ENCODE measurements at regions not wholly inside any gene's neighbourhood (a gene's known extent, or its start where the extent isn't known, plus 50 kb on each side); places are given as distances from the start of the nearest gene placed in this dataset.
A peak's percentile ranks its signal among the peaks of the same experiment; 100 is the strongest.

- TF ChIP-seq BHLHE40 (IDR thresholded peaks at IDR 0.05; ENCODE audit: borderline replicate concordance in 1 of 2, low read depth in 2 of 2, low read length in 1 of 2) (peak; percentile 61 to 64), RAD21 (IDR thresholded peaks at IDR 0.05; ENCODE audit: insufficient read depth, low read depth, low read length) (0 out of 2 replicates have a peak, but pooled peaks have one; percentile 15), IKZF2 (IDR thresholded peaks at IDR 0.05) (peak; percentile 80), YY1 (IDR thresholded peaks at IDR 0.05; ENCODE audit: low read depth, low read length) (no peak), CHD2 (IDR thresholded peaks at IDR 0.05; ENCODE audit: borderline replicate concordance, low read depth, low read length) (peak; percentile 43; the same call in 1 of the 2 replicates), KAT2A (conservative IDR thresholded peaks at IDR 0.05; ENCODE audit: control insufficient read depth, low read depth, low read length) (no peak), PML (IDR thresholded peaks at IDR 0.05; ENCODE audit: low read length) (peak; percentile 27; the same call in 1 of the 2 replicates), NFYA (IDR thresholded peaks at IDR 0.05; ENCODE audit: borderline replicate concordance, low read depth, low read length) (no peak), SP1 (IDR thresholded peaks at IDR 0.05; ENCODE audit: low read depth, low read length) (no peak), POLR2AphosphoS2 (IDR thresholded peaks at IDR 0.05; ENCODE audit: low read depth, low read length) (no peak), RELB (IDR thresholded peaks at IDR 0.05; ENCODE audit: low read depth) (peak; percentile 37; the same call in 1 of the 2 replicates), BCL11A (IDR thresholded peaks at IDR 0.05; ENCODE audit: low read depth, low read length) (peak; percentile 74), KDM1A (IDR thresholded peaks at IDR 0.05; ENCODE audit: borderline replicate concordance) (no peak), NFIC (IDR thresholded peaks at IDR 0.05; ENCODE audit: low read depth, low read length) (peak; percentile 87), SREBF1 (IDR thresholded peaks at IDR 0.05; ENCODE audit: low read length) (no peak), ATF3 (IDR thresholded peaks at IDR 0.05; ENCODE audit: borderline replicate concordance, extremely low read depth, low read depth, low read length) (no peak), TCF3 (IDR thresholded peaks at IDR 0.05; ENCODE audit: borderline replicate concordance, insufficient read depth, low read depth, low read length) (no peak), NKRF (conservative IDR thresholded peaks at IDR 0.05) (no peak), NFXL1 (IDR thresholded peaks at IDR 0.05; ENCODE audit: borderline replicate concordance) (no peak), MEF2B (IDR thresholded peaks at IDR 0.05; ENCODE audit: partially characterized antibody, poor library complexity, severe bottlenecking) (peak; percentile 85), CREM (IDR thresholded peaks at IDR 0.05; ENCODE audit: low read depth) (peak; percentile 43; the same call in 1 of the 2 replicates), NR2F1 (conservative IDR thresholded peaks at IDR 0.05) (0 out of 2 replicates have a peak, but pooled peaks have one; percentile 47), POU2F2 (IDR thresholded peaks at IDR 0.05; ENCODE audit: borderline replicate concordance, low read depth, low read length) (peak; percentile 40; the same call in 1 of the 3 replicates), SMAD5 (IDR thresholded peaks at IDR 0.05; ENCODE audit: low read depth) (no peak), TBL1XR1 (IDR thresholded peaks at IDR 0.05; ENCODE audit: low read depth, low read length) (peak; percentile 79; the same call in 1 of the 2 replicates), ATF7 (IDR thresholded peaks at IDR 0.05; ENCODE audit: low read depth) (peak; percentile 79), ZSCAN29 (IDR thresholded peaks at IDR 0.05) (peak; percentile 47; the same call in 1 of the 2 replicates), SMC3 (IDR thresholded peaks at IDR 0.05; ENCODE audit: borderline replicate concordance, low read length) (no peak)
Observed at GRCh38 chr10:88080213-88080612, 216.8 kb downstream of the PTEN start (continued).

Measured in GM12878 (cell line).